OCI-LY3 (cell line): ENCODE measurements at regions not wholly inside any gene's neighbourhood (a gene's known extent, or its start where the extent isn't known, plus 50 kb on each side); places are given as distances from the start of the nearest gene placed in this dataset.

ENCODE experiments used
- H2AFZ ChIP-seq: fragments of 200-600, 300-600 bp; shearing (Covaris generic); 2 replicates; pipeline ENCODE4 v1.6.0; 2014; ENCODE audit warnings: antibody characterized with exemption, low read depth, low read length
- H3K27ac ChIP-seq: fragments of 200-600, 300-600 bp; sonication (generic); 2 replicates; pipeline ENCODE4 v1.5.1; 2014; ENCODE audit warnings: mild to moderate bottlenecking, low read length, moderate library complexity, mixed read lengths
- H3K27me3 ChIP-seq: fragments of 200-600, 300-600 bp; sonication (generic); 2 replicates; pipeline ENCODE4 v1.6.1; 2014; ENCODE audit warnings: low read depth, low read length, mixed read lengths
- H3K36me3 ChIP-seq: fragments of 200-600, 300-600 bp; sonication (generic); replicated peaks from 2 replicates; pipeline ENCODE3; 2014; ENCODE audit warnings: low read depth, low read length, mixed read lengths
- H3K4me1 ChIP-seq: fragments of 300-600, 200-600 bp; sonication (generic); 2 replicates; pipeline ENCODE4 v1.6.1; 2014; ENCODE audit warnings: low read length, mixed read lengths
- H3K4me2 ChIP-seq: fragments of 200-600, 300-600 bp; sonication (generic); 2 replicates; pipeline ENCODE4 v1.6.1; 2014; ENCODE audit warnings: low read length, mixed read lengths
- H3K4me3 ChIP-seq: fragments of 300-600, 200-600 bp; sonication (generic); 2 replicates; pipeline ENCODE4 v1.5.1; 2014; ENCODE audit warnings: antibody characterized with exemption, mild to moderate bottlenecking, low read length, moderate library complexity
- H3K79me2 ChIP-seq: fragments of 300-600, 200-600 bp; shearing (Covaris generic); 2 replicates; pipeline ENCODE4 v1.6.1; 2014; ENCODE audit warnings: mild to moderate bottlenecking, low read length, mixed read lengths
- H3K9ac ChIP-seq: fragments of 300-600, 200-600 bp; shearing (Covaris generic); 2 replicates; pipeline ENCODE4 v1.6.0; 2014; ENCODE audit warnings: mild to moderate bottlenecking, low read length, moderate library complexity
- H3K9me3 ChIP-seq: fragments of 200-600, 300-600 bp; shearing (Covaris generic); 2 replicates; pipeline ENCODE4 v1.6.1; 2014; ENCODE audit warnings: low read length, mixed read lengths; ENCODE audit not compliant: insufficient read depth
- H4K20me1 ChIP-seq: fragments of 200-600, 300-600 bp; sonication (generic); 2 replicates; pipeline ENCODE4 v1.6.1; 2016; ENCODE audit warnings: low read length, mixed read lengths; ENCODE audit not compliant: insufficient read depth
- EZH2phosphoT487 ChIP-seq: fragments of 200-600 bp; shearing (Covaris generic); IDR thresholded peaks from 2 replicates; pipeline ENCODE4 v1.6.1; 2018; ENCODE audit warnings: antibody characterized with exemption, mixed run types, low read depth
- TF ChIP-seq, protein P1 (sequence below): fragments of 200-600, 300-600 bp; sonication (generic); IDR thresholded peaks from 2 replicates; pipeline ENCODE4 v1.5.1; 2014; ENCODE audit warnings: antibody characterized with exemption, low read length, low read depth

DNA sequence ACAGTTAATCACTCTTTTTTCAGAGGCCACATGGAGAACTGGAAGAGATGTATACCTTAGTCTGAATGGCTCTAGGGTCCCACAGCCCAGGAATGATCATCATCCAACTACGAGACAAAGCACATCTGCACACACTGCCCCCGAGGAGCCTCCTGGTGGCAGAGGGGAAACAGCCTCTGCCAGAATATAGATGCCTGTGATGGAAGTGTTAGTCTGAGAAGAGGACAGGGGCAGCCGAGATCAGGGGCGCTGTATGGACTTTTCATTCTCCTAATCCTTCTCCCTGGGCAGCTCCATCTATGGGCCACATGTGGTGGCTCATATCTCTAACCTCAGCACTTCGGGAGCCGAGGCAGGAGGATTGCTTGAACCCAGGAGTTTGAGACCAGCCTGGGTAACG is 82.8 kb upstream of the CAPRIN2 start:
- H3K27ac ChIP-seq: no peak overlapping the region
- H3K4me3 ChIP-seq: no peak overlapping the region
- H4K20me1 ChIP-seq: no peaks in the 10 kb centered on the region
- no peaks in the 10 kb centered on the region for H3K36me3 ChIP-seq
- peaks cover 4% of the 10 kb centered on the region; the same call in 1 of the 2 replicates for H3K4me1 ChIP-seq
- no peak overlapping the region for H3K4me2 ChIP-seq
- no peaks in the 10 kb centered on the region for H3K9me3 ChIP-seq
- H3K9ac ChIP-seq: no peak overlapping the region
- no peak overlapping the region for H2AFZ ChIP-seq
- H3K27me3 ChIP-seq: peaks cover 25% of the 10 kb centered on the region
- no peaks in the 10 kb centered on the region for H3K79me2 ChIP-seq
- TF ChIP-seq, protein P1, sequence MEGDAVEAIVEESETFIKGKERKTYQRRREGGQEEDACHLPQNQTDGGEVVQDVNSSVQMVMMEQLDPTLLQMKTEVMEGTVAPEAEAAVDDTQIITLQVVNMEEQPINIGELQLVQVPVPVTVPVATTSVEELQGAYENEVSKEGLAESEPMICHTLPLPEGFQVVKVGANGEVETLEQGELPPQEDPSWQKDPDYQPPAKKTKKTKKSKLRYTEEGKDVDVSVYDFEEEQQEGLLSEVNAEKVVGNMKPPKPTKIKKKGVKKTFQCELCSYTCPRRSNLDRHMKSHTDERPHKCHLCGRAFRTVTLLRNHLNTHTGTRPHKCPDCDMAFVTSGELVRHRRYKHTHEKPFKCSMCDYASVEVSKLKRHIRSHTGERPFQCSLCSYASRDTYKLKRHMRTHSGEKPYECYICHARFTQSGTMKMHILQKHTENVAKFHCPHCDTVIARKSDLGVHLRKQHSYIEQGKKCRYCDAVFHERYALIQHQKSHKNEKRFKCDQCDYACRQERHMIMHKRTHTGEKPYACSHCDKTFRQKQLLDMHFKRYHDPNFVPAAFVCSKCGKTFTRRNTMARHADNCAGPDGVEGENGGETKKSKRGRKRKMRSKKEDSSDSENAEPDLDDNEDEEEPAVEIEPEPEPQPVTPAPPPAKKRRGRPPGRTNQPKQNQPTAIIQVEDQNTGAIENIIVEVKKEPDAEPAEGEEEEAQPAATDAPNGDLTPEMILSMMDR: no peak
- TF ChIP-seq EZH2phosphoT487: no peak

- H4K20me1 ChIP-seq: no peaks in the 10 kb centered on the region
Measured at GRCh38 chr12:30836656-30837445, 82.1 kb upstream of the CAPRIN2 start.

DNA sequence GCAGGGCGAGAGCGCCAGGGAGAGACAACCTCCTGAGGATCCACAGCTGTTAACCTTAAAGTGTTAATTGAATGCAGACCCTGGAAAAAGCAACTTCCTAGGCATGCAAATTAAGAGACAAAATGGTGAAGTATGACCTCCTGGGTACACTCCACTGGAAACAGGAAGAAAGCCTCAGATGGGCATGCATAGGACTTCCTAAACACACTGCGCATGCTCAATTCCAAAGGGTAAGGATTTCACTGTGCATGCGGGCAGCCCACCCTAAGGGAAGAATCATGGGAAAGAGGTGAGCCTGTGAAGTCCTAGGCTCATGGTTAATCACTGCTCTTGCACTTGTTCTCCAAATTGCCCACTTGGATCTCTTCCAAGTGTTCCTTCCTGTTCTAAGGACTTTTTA is 80.5 kb upstream of the CAPRIN2 start:
- no peak overlapping the region for H3K4me3 ChIP-seq

More at GRCh38 chr12:30836656-30837445, 82.1 kb upstream of the CAPRIN2 start:
- no peak overlapping the region for H3K27ac ChIP-seq
- no peak overlapping the region for H2AFZ ChIP-seq
- H3K4me3 ChIP-seq: no peak overlapping the region
- no peak overlapping the region for H3K4me2 ChIP-seq
- H3K27me3 ChIP-seq: peaks cover 25% of the 10 kb centered on the region
- no peak for TF ChIP-seq EZH2phosphoT487
- TF ChIP-seq, protein P1: no peak
- H3K79me2 ChIP-seq: no peaks in the 10 kb centered on the region
- H3K9me3 ChIP-seq: no peaks in the 10 kb centered on the region
- peaks cover 4% of the 10 kb centered on the region; the same call in 1 of the 2 replicates for H3K4me1 ChIP-seq
- no peaks in the 10 kb centered on the region for H3K36me3 ChIP-seq
- H3K9ac ChIP-seq: no peak overlapping the region

DNA sequence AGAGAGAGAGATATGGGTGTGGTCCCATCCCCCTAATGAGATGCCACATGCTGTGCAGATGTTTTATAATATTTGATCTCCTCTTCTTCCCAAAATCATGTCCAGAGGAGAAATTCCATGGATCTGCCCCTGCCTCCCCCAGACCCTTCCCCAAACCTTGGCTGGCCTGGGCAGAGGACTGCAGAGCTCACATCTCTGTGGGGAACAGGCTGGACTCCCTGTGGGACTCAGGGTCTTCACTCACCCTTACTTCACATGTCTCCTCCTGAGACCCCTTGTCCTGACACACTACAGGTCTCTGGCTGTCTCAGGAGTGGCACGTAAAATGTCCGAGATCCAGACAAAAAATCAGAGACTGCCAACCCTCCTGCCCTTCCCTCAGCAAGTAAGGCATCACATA is 76.0 kb upstream of the CAPRIN2 start:
- no peak overlapping the region for H3K4me3 ChIP-seq
- H3K9me3 ChIP-seq: no peaks in the 10 kb centered on the region
- H3K4me1 ChIP-seq: no peaks in the 10 kb centered on the region
- H3K79me2 ChIP-seq: no peaks in the 10 kb centered on the region
- no peak overlapping the region for H3K27ac ChIP-seq
- no peaks in the 10 kb centered on the region for H3K36me3 ChIP-seq
- peaks cover 19% of the 10 kb centered on the region for H3K27me3 ChIP-seq
- H3K4me2 ChIP-seq: no peak overlapping the region
- TF ChIP-seq, protein P1: no peak
- TF ChIP-seq EZH2phosphoT487: no peak
- no peak overlapping the region for H3K9ac ChIP-seq
- no peaks in the 10 kb centered on the region for H4K20me1 ChIP-seq
- no peak overlapping the region for H2AFZ ChIP-seq

More for the DNA sequence above, 80.5 kb upstream of the CAPRIN2 start:
- no peaks in the 10 kb centered on the region for H3K36me3 ChIP-seq
- H4K20me1 ChIP-seq: no peaks in the 10 kb centered on the region
- H3K27ac ChIP-seq: no peak overlapping the region
- no peaks in the 10 kb centered on the region for H3K79me2 ChIP-seq
- no peak for TF ChIP-seq EZH2phosphoT487
- TF ChIP-seq, protein P1: no peak
- no peak overlapping the region for H3K4me2 ChIP-seq
- H3K27me3 ChIP-seq: peaks cover 27% of the 10 kb centered on the region
- no peak overlapping the region for H2AFZ ChIP-seq
- H3K9me3 ChIP-seq: no peaks in the 10 kb centered on the region
- H3K4me1 ChIP-seq: peaks cover 4% of the 10 kb centered on the region; the same call in 1 of the 2 replicates
- H3K9ac ChIP-seq: no peak overlapping the region
